ENCODE measurements at regions not wholly inside any gene's neighbourhood (a gene's known extent, or its start where the extent isn't known, plus 50 kb on each side); places are given as distances from the start of the nearest gene placed in this dataset.
"Not testable (repeated sequence)": the region's sequence is repeated elsewhere in the genome, so short reads cannot be mapped to it uniquely, and the experiment has no call there.

- in situ Hi-C loops (cut with MboI; ENCODE audit: low pct_unique_long_range_greater_than_20kb, low sequenced_read_pairs) = no loop called here
- no peak for DNase-seq
Measured at GRCh38 chr2:39894082-39894481, 115.0 kb upstream of the THUMPD2 start.

- in situ Hi-C loops (cut with MboI; ENCODE audit: low pct_unique_long_range_greater_than_20kb, low sequenced_read_pairs) = no loop called here
- DNase-seq = peak; percentile 41
Measured at GRCh38 chr2:39893616-39894015, 114.6 kb upstream of the THUMPD2 start.

GRCh38 chr2:39881948-39882347 is 102.9 kb upstream of the THUMPD2 start:
- DNase-seq = no peak
- in situ Hi-C loops (cut with MboI; ENCODE audit: low pct_unique_long_range_greater_than_20kb, low sequenced_read_pairs) = no loop called here

GRCh38 chr2:39881494-39881893 is 102.4 kb upstream of the THUMPD2 start:
- in situ Hi-C loops (cut with MboI; ENCODE audit: low pct_unique_long_range_greater_than_20kb, low sequenced_read_pairs) = no loop called here
- DNase-seq = no peak

GRCh38 chr2:39879001-39879400 is 99.9 kb upstream of the THUMPD2 start:
- in situ Hi-C loops (cut with MboI; ENCODE audit: low pct_unique_long_range_greater_than_20kb, low sequenced_read_pairs); DNase-seq: not testable (repeated sequence)

- DNase-seq = no peak
- in situ Hi-C loops (cut with MboI; ENCODE audit: low pct_unique_long_range_greater_than_20kb, low sequenced_read_pairs) = no loop called here
Measured at GRCh38 chr2:39875914-39876267, 96.8 kb upstream of the THUMPD2 start.

- in situ Hi-C loops (cut with MboI; ENCODE audit: low pct_unique_long_range_greater_than_20kb, low sequenced_read_pairs) = no loop called here
- DNase-seq = no peak
Measured at GRCh38 chr2:39875182-39875913, 96.3 kb upstream of the THUMPD2 start.

GRCh38 chr2:39874236-39874635 is 95.2 kb upstream of the THUMPD2 start:
- in situ Hi-C loops (cut with MboI; ENCODE audit: low pct_unique_long_range_greater_than_20kb, low sequenced_read_pairs) = no loop called here
- no peak for DNase-seq

GRCh38 chr2:39873586-39873985 is 94.5 kb upstream of the THUMPD2 start:
- in situ Hi-C loops (cut with MboI; ENCODE audit: low pct_unique_long_range_greater_than_20kb, low sequenced_read_pairs) = no loop called here

GRCh38 chr2:39872748-39873147 is 93.7 kb upstream of the THUMPD2 start:
- no peak for DNase-seq
- in situ Hi-C loops (cut with MboI; ENCODE audit: low pct_unique_long_range_greater_than_20kb, low sequenced_read_pairs) = no loop called here

More at GRCh38 chr2:39873586-39873985, 94.5 kb upstream of the THUMPD2 start:
- no peak for DNase-seq

GRCh38 chr2:39871291-39871761 is 92.3 kb upstream of the THUMPD2 start:
- in situ Hi-C loops (cut with MboI; ENCODE audit: low pct_unique_long_range_greater_than_20kb, low sequenced_read_pairs) = no loop called here
- DNase-seq = peak; percentile 71

- DNase-seq = no peak
- in situ Hi-C loops (cut with MboI; ENCODE audit: low pct_unique_long_range_greater_than_20kb, low sequenced_read_pairs) = no loop called here
Measured at GRCh38 chr2:39870871-39871270, 91.8 kb upstream of the THUMPD2 start.

GRCh38 chr2:39867268-39867667 is 88.2 kb upstream of the THUMPD2 start:
- in situ Hi-C loops (cut with MboI; ENCODE audit: low pct_unique_long_range_greater_than_20kb, low sequenced_read_pairs) = no loop called here

GRCh38 chr2:39865751-39866150 is 86.7 kb upstream of the THUMPD2 start:
- DNase-seq = no peak
- in situ Hi-C loops (cut with MboI; ENCODE audit: low pct_unique_long_range_greater_than_20kb, low sequenced_read_pairs) = no loop called here

More at GRCh38 chr2:39867268-39867667, 88.2 kb upstream of the THUMPD2 start:
- no peak for DNase-seq

- DNase-seq; in situ Hi-C loops (cut with MboI; ENCODE audit: low pct_unique_long_range_greater_than_20kb, low sequenced_read_pairs): not testable (repeated sequence)
Measured at GRCh38 chr2:39863672-39864071, 84.6 kb upstream of the THUMPD2 start.

- in situ Hi-C loops (cut with MboI; ENCODE audit: low pct_unique_long_range_greater_than_20kb, low sequenced_read_pairs) = no loop called here
- no peak for DNase-seq
Measured at GRCh38 chr2:39860538-39860937, 81.5 kb upstream of the THUMPD2 start.

GRCh38 chr2:39858677-39859076 is 79.6 kb upstream of the THUMPD2 start:
- DNase-seq = no peak
- in situ Hi-C loops (cut with MboI; ENCODE audit: low pct_unique_long_range_greater_than_20kb, low sequenced_read_pairs) = no loop called here

- in situ Hi-C loops (cut with MboI; ENCODE audit: low pct_unique_long_range_greater_than_20kb, low sequenced_read_pairs) = no loop called here
- no peak for DNase-seq
Measured at GRCh38 chr2:39855856-39856255, 76.8 kb upstream of the THUMPD2 start.

GRCh38 chr2:39854771-39855170 is 75.7 kb upstream of the THUMPD2 start:
- in situ Hi-C loops (cut with MboI; ENCODE audit: low pct_unique_long_range_greater_than_20kb, low sequenced_read_pairs) = no loop called here
- peak; percentile 34 for DNase-seq

- in situ Hi-C loops (cut with MboI; ENCODE audit: low pct_unique_long_range_greater_than_20kb, low sequenced_read_pairs) = no loop called here
- no peak for DNase-seq
Measured at GRCh38 chr2:39852831-39853230, 73.8 kb upstream of the THUMPD2 start.

GRCh38 chr2:39851651-39852110 is 72.6 kb upstream of the THUMPD2 start:
- peak; percentile 67 for DNase-seq
- in situ Hi-C loops (cut with MboI; ENCODE audit: low pct_unique_long_range_greater_than_20kb, low sequenced_read_pairs) = no loop called here

All from KBM-7 (cell line).